H9 (cell line): ENCODE measurements at regions not wholly inside any gene's neighbourhood (a gene's known extent, or its start where the extent isn't known, plus 50 kb on each side); places are given as distances from the start of the nearest gene placed in this dataset.

ENCODE experiments used
- DNase-seq: peaks from one replicate; pipeline ENCODE4 v3.0.0-alpha.2; 2017
- H2AFZ ChIP-seq: one replicate; pipeline ENCODE4 v1.6.1; 2013; ENCODE audit warnings: mild to moderate bottlenecking, low read length, control low read depth, moderate library complexity
- H2AK5ac ChIP-seq: 2 replicates; pipeline ENCODE4 v1.6.1; 2013; ENCODE audit warnings: low read length, control low read depth, mixed read lengths; ENCODE audit not compliant: insufficient read length
- H2BK120ac ChIP-seq: one replicate; pipeline ENCODE4 v1.6.1; 2013; ENCODE audit warnings: low read depth, mild to moderate bottlenecking, low read length, control low read depth, inconsistent platforms; ENCODE audit not compliant: poor library complexity, severe bottlenecking
- H2BK12ac ChIP-seq: 2 replicates; pipeline ENCODE4 v1.6.1; 2013; ENCODE audit warnings: low read length, control low read depth, mixed read lengths, low read depth; ENCODE audit not compliant: insufficient read length
- H2BK15ac ChIP-seq: 2 replicates; pipeline ENCODE4 v1.6.1; 2013; ENCODE audit warnings: low read depth, low read length, control low read depth
- H2BK20ac ChIP-seq: one replicate; pipeline ENCODE4 v1.6.1; 2013; ENCODE audit warnings: low read depth, mild to moderate bottlenecking, low read length, control low read depth, inconsistent platforms; ENCODE audit not compliant: poor library complexity, severe bottlenecking
- H2BK5ac ChIP-seq: 2 replicates; pipeline ENCODE4 v1.6.1; 2013; ENCODE audit warnings: low read length, control low read depth, mixed read lengths; ENCODE audit not compliant: insufficient read length
- H3K14ac ChIP-seq: 2 replicates; pipeline ENCODE4 v1.6.1; 2013; ENCODE audit warnings: low read length, control low read depth; ENCODE audit not compliant: insufficient read depth
- H3K18ac ChIP-seq: 2 replicates; pipeline ENCODE4 v1.6.1; 2013; ENCODE audit warnings: low read depth, mild to moderate bottlenecking, mixed read lengths, low read length, control low read depth; ENCODE audit not compliant: insufficient read length
- H3K23ac ChIP-seq: 2 replicates; pipeline ENCODE4 v1.6.1; 2013; ENCODE audit warnings: low read length, control low read depth, mixed read lengths, low read depth; ENCODE audit not compliant: insufficient read length
- H3K23me2 ChIP-seq: 2 replicates; pipeline ENCODE4 v1.6.1; 2013; ENCODE audit warnings: low read depth, mild to moderate bottlenecking, mixed read lengths, low read length, control low read depth; ENCODE audit not compliant: insufficient read length, poor library complexity, severe bottlenecking
- H3K27ac ChIP-seq: 2 replicates; pipeline ENCODE4 v1.5.1; 2013; ENCODE audit warnings: low read length, control low read depth, mixed read lengths, low read depth; ENCODE audit not compliant: insufficient read length
- H3K27me3 ChIP-seq: 2 replicates; pipeline ENCODE4 v1.6.1; 2013; ENCODE audit warnings: low read length, control low read depth, inconsistent platforms; ENCODE audit not compliant: insufficient read depth
- H3K4ac ChIP-seq: 2 replicates; pipeline ENCODE4 v1.6.1; 2013; ENCODE audit warnings: low read depth, mild to moderate bottlenecking, control low read depth, inconsistent platforms, low read length, moderate library complexity
- H3K4me1 ChIP-seq: 2 replicates; pipeline ENCODE4 v1.6.1; 2013; ENCODE audit warnings: low read length, control low read depth, inconsistent platforms; ENCODE audit not compliant: insufficient read depth
- H3K4me2 ChIP-seq: 2 replicates; pipeline ENCODE4 v1.6.1; 2013; ENCODE audit warnings: low read length, control low read depth, mixed read lengths; ENCODE audit not compliant: insufficient read length, insufficient read depth
- H3K56ac ChIP-seq: 2 replicates; pipeline ENCODE4 v1.6.1; 2013; ENCODE audit warnings: low read depth, mild to moderate bottlenecking, mixed read lengths, low read length, control low read depth; ENCODE audit not compliant: insufficient read length
- H3K79me1 ChIP-seq: 2 replicates; pipeline ENCODE4 v1.6.1; 2013; ENCODE audit warnings: low read depth, mild to moderate bottlenecking, moderate library complexity, low read length, control low read depth, inconsistent platforms; ENCODE audit not compliant: insufficient read depth, poor library complexity, severe bottlenecking
- H3K79me2 ChIP-seq: 2 replicates; pipeline ENCODE4 v1.6.1; 2013; ENCODE audit warnings: low read length, control low read depth, inconsistent platforms; ENCODE audit not compliant: insufficient read depth
- H3K9ac ChIP-seq: 2 replicates; pipeline ENCODE4 v1.6.1; 2013; ENCODE audit warnings: low read length, control low read depth, mixed read lengths; ENCODE audit not compliant: insufficient read length; ENCODE audit errors: extremely low read depth
- H3K9me3 ChIP-seq: one replicate; pipeline ENCODE4 v1.6.1; 2013; ENCODE audit warnings: low read depth, low read length, inconsistent platforms; ENCODE audit not compliant: control insufficient read depth
- H3T11ph ChIP-seq: one replicate; pipeline ENCODE4 v1.6.1; 2013; ENCODE audit warnings: mild to moderate bottlenecking, low read length, control low read depth, inconsistent platforms
- H4K20me1 ChIP-seq: one replicate; pipeline ENCODE4 v1.6.1; 2013; ENCODE audit not compliant: control insufficient read depth, insufficient read length, insufficient read depth
- H4K5ac ChIP-seq: 2 replicates; pipeline ENCODE4 v1.6.1; 2013; ENCODE audit warnings: low read depth, mild to moderate bottlenecking, mixed read lengths, low read length, control low read depth; ENCODE audit not compliant: insufficient read length
- H4K8ac ChIP-seq: replicated peaks from 2 replicates; pipeline ENCODE4 v1.6.1; 2013; ENCODE audit warnings: low read length, control low read depth, mixed read lengths, low read depth; ENCODE audit not compliant: insufficient read length
- H4K91ac ChIP-seq: 2 replicates; pipeline ENCODE4 v1.6.1; 2013; ENCODE audit warnings: low read depth, mild to moderate bottlenecking, moderate library complexity, mixed read lengths, low read length, control low read depth; ENCODE audit not compliant: insufficient read length
- H3K27ac Mint-ChIP-seq, 3 experiments: 2 replicates in 2 of 3; 3 replicates in 1 of 3; pipeline ENCODE4 v1.8.0; 2020 to 2021; ENCODE audit warnings: mixed read lengths in 3 of 3, mild to moderate bottlenecking in 1 of 3, moderate library complexity in 1 of 3
- H3K27me3 Mint-ChIP-seq: 2 replicates; pipeline ENCODE4 v1.8.0; 2021; ENCODE audit warnings: low read depth, mild to moderate bottlenecking, moderate library complexity, mixed read lengths
- H3K36me3 Mint-ChIP-seq, 3 experiments: 2 replicates in 2 of 3; 3 replicates in 1 of 3; pipeline ENCODE4 v1.8.0; 2020 to 2021; ENCODE audit warnings: low read depth in 3 of 3, mixed read lengths in 3 of 3; ENCODE audit not compliant: insufficient read depth in 1 of 3
- H3K4me1 Mint-ChIP-seq, 2 experiments: 2 replicates each; pipeline ENCODE4 v1.8.0; 2020; ENCODE audit warnings: mixed read lengths in 2 of 2
- H3K4me3 Mint-ChIP-seq, 2 experiments: 2 replicates in 1 of 2; 3 replicates in 1 of 2; pipeline ENCODE4 v1.8.0; 2020 to 2021; ENCODE audit warnings: mild to moderate bottlenecking in 2 of 2, mixed read lengths in 2 of 2, moderate library complexity in 1 of 2
- H3K9me3 Mint-ChIP-seq, 2 experiments: 2 replicates in 1 of 2; 3 replicates in 1 of 2; pipeline ENCODE4 v1.8.0; 2020; ENCODE audit warnings: mild to moderate bottlenecking in 2 of 2, mixed read lengths in 2 of 2, moderate library complexity in 1 of 2
- WGBS: extraction: QIAGEN DNeasy Blood & Tissue Kit; methylation state at CpG from one replicate; pipeline ENCODE4 v1.1.7; 2013; ENCODE audit warnings: missing lambda C conversion rate, low lambda C conversion rate, mixed read lengths; ENCODE audit not compliant: insufficient read length; ENCODE audit errors: extremely low coverage; 5-methylcytosine and 5-hydroxymethylcytosine counted together
- TF ChIP-seq, protein P1 (sequence below): fragments of 200-600 bp; sonication (generic); conservative IDR thresholded peaks from 3 replicates; pipeline ENCODE4 v1.8.0; 2021; ENCODE audit warnings: antibody characterized with exemption, mild to moderate bottlenecking

DNA sequence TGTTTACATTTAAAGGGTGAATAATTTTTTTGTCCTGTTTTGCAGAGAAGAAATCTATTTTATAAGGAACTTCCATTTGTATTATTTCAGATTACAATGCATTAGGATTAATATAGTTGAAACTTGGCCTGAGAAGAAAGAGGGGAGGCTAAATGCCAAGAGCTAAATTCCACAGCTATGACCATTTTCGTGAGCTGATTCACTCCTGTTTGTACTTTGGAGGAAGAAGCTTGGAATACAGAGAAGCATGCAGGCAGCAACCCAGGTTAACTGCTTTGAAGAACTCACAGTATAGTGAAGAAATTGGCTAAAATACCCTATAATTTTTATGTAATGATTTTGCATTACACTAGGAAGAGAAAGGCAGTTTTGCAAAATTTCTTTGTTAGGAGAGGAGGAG lies 309.4 kb upstream of the KLF12 start:
- Histone ChIP-seq H2BK12ac (no peak overlapping the region), H3K79me2 (no peaks in the 10 kb centered on the region), H2BK20ac (no peak overlapping the region), H3K9me3 (no peaks in the 10 kb centered on the region), H3K27me3 (no peaks in the 10 kb centered on the region), H3K14ac (no peak overlapping the region), H2BK15ac (no peak overlapping the region), H3K4me1 (no peaks in the 10 kb centered on the region), H4K20me1 (no peaks in the 10 kb centered on the region), H2BK5ac (no peak overlapping the region), H4K8ac (no peak overlapping the region), H3K23me2 (no peaks in the 10 kb centered on the region), H3K27ac (no peak overlapping the region), H3T11ph (no peak overlapping the region), H3K4me2 (no peak overlapping the region), H3K18ac (no peak overlapping the region), H3K23ac (no peak overlapping the region), H3K56ac (no peak overlapping the region), H2AFZ (no peak overlapping the region), H4K91ac (no peak overlapping the region), H2BK120ac (no peak overlapping the region), H2AK5ac (no peak overlapping the region), H4K5ac (no peak overlapping the region), H3K4ac (no peak overlapping the region), H3K9ac (no peak overlapping the region), H3K79me1 (no peaks in the 10 kb centered on the region)
- no peak for DNase-seq
- Mint-ChIP-seq H3K4me3 (no peak overlapping the region), H3K9me3 (peaks cover 0 to 2% of the 10 kb centered on the region in 2 experiments; a peak in 1 of 5 replicates), H3K27me3 (no peaks in the 10 kb centered on the region), H3K4me1 (peaks cover 0 to 5% of the 10 kb centered on the region in 2 experiments; a peak in 2 of 4 replicates), H3K36me3 (no peaks in the 10 kb centered on the region), H3K27ac (no peak overlapping the region)
- WGBS = no CpG with 5 or more reads among the region's 1 CpG
- TF ChIP-seq, protein P1, sequence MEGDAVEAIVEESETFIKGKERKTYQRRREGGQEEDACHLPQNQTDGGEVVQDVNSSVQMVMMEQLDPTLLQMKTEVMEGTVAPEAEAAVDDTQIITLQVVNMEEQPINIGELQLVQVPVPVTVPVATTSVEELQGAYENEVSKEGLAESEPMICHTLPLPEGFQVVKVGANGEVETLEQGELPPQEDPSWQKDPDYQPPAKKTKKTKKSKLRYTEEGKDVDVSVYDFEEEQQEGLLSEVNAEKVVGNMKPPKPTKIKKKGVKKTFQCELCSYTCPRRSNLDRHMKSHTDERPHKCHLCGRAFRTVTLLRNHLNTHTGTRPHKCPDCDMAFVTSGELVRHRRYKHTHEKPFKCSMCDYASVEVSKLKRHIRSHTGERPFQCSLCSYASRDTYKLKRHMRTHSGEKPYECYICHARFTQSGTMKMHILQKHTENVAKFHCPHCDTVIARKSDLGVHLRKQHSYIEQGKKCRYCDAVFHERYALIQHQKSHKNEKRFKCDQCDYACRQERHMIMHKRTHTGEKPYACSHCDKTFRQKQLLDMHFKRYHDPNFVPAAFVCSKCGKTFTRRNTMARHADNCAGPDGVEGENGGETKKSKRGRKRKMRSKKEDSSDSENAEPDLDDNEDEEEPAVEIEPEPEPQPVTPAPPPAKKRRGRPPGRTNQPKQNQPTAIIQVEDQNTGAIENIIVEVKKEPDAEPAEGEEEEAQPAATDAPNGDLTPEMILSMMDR = no peak
